Esophagus squamous epithelium (tissue), 4 donors: ENCODE measurements at regions not wholly inside any gene's neighbourhood (a gene's known extent, or its start where the extent isn't known, plus 50 kb on each side); places are given as distances from the start of the nearest gene placed in this dataset.

Source experiments
- CTCF ChIP-seq, 6 experiments: fragments of 450-650 bp in 4 of 6; fragments of 200-600 bp in 2 of 6; sonication (generic) in 2 of 6; IDR thresholded peaks; one replicate each; pipeline ENCODE4 v1.5.1; 2016 to 2019; ENCODE audit warnings: antibody characterized with exemption in 6 of 6, mild to moderate bottlenecking in 4 of 6, moderate library complexity in 4 of 6
- POLR2A ChIP-seq, 4 donors: fragments of 450-650 bp; IDR thresholded peaks; one replicate each; pipeline ENCODE4 v1.6.1; 2017; ENCODE audit warnings: antibody characterized with exemption in 4 of 4, mild to moderate bottlenecking in 4 of 4, moderate library complexity in 3 of 4

- TF ChIP-seq CTCF (IDR thresholded peaks at IDR 0.05) (no peak), POLR2A (IDR thresholded peaks at IDR 0.05) (no peak)
These were observed 181.2 kb downstream of the FAM124B start for GRCh38 chr2:224220586-224221255.
